ENCODE measurements at regions not wholly inside any gene's neighbourhood (a gene's known extent, or its start where the extent isn't known, plus 50 kb on each side); places are given as distances from the start of the nearest gene placed in this dataset.

DNA sequence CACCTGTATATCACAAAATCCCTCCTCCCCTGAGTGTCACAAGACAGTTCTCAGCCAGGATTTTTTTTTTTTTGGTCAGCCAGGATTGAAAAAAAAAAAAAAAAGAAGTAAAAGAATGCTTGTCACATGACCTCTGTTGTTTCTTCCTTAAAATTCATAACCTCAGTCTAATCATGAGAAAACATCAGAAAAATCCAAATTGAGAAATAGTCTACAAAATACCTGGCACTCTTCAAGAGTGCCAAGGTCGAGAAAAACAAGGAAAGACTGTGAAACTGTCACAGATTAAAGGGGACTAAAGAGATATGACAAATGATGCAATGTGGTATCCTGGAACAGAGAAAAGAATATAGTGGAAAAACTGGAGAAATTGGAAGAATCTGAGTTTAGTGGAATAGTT is 58.5 kb upstream of the SUB1 start:
- TF ChIP-seq SP1 (IDR thresholded peaks at IDR 0.05; ENCODE audit: low read depth) (no peak), EZH2 (IDR thresholded peaks at IDR 0.05) (no peak), ZNF274 (IDR thresholded peaks at IDR 0.05; ENCODE audit: low read depth, low read length) (no peak), RAD21 (IDR thresholded peaks at IDR 0.05; ENCODE audit: low read depth) (no peak), POLR2A (IDR thresholded peaks at IDR 0.05; ENCODE audit: borderline replicate concordance, extremely low read depth, insufficient read depth, insufficient read length) (no peak), EZH2phosphoT487 (IDR thresholded peaks at IDR 0.05; ENCODE audit: borderline replicate concordance) (no peak), SRF (IDR thresholded peaks at IDR 0.05; ENCODE audit: low read depth) (no peak)
- TF ChIP-seq, protein P1, sequence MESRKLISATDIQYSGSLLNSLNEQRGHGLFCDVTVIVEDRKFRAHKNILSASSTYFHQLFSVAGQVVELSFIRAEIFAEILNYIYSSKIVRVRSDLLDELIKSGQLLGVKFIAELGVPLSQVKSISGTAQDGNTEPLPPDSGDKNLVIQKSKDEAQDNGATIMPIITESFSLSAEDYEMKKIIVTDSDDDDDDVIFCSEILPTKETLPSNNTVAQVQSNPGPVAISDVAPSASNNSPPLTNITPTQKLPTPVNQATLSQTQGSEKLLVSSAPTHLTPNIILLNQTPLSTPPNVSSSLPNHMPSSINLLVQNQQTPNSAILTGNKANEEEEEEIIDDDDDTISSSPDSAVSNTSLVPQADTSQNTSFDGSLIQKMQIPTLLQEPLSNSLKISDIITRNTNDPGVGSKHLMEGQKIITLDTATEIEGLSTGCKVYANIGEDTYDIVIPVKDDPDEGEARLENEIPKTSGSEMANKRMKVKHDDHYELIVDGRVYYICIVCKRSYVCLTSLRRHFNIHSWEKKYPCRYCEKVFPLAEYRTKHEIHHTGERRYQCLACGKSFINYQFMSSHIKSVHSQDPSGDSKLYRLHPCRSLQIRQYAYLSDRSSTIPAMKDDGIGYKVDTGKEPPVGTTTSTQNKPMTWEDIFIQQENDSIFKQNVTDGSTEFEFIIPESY (IDR thresholded peaks at IDR 0.05; ENCODE audit: extremely low read depth, insufficient replicate concordance, low read length), result no peak
- TF ChIP-seq, protein P2, sequence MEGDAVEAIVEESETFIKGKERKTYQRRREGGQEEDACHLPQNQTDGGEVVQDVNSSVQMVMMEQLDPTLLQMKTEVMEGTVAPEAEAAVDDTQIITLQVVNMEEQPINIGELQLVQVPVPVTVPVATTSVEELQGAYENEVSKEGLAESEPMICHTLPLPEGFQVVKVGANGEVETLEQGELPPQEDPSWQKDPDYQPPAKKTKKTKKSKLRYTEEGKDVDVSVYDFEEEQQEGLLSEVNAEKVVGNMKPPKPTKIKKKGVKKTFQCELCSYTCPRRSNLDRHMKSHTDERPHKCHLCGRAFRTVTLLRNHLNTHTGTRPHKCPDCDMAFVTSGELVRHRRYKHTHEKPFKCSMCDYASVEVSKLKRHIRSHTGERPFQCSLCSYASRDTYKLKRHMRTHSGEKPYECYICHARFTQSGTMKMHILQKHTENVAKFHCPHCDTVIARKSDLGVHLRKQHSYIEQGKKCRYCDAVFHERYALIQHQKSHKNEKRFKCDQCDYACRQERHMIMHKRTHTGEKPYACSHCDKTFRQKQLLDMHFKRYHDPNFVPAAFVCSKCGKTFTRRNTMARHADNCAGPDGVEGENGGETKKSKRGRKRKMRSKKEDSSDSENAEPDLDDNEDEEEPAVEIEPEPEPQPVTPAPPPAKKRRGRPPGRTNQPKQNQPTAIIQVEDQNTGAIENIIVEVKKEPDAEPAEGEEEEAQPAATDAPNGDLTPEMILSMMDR (IDR thresholded peaks at IDR 0.05 in 2 of 3, conservative IDR thresholded peaks at IDR 0.05 in 1 of 3; ENCODE audit: borderline replicate concordance in 1 of 3, insufficient read depth in 1 of 3, low read depth in 2 of 3, low read length in 2 of 3), result no peak
- TF ChIP-seq, protein P3, sequence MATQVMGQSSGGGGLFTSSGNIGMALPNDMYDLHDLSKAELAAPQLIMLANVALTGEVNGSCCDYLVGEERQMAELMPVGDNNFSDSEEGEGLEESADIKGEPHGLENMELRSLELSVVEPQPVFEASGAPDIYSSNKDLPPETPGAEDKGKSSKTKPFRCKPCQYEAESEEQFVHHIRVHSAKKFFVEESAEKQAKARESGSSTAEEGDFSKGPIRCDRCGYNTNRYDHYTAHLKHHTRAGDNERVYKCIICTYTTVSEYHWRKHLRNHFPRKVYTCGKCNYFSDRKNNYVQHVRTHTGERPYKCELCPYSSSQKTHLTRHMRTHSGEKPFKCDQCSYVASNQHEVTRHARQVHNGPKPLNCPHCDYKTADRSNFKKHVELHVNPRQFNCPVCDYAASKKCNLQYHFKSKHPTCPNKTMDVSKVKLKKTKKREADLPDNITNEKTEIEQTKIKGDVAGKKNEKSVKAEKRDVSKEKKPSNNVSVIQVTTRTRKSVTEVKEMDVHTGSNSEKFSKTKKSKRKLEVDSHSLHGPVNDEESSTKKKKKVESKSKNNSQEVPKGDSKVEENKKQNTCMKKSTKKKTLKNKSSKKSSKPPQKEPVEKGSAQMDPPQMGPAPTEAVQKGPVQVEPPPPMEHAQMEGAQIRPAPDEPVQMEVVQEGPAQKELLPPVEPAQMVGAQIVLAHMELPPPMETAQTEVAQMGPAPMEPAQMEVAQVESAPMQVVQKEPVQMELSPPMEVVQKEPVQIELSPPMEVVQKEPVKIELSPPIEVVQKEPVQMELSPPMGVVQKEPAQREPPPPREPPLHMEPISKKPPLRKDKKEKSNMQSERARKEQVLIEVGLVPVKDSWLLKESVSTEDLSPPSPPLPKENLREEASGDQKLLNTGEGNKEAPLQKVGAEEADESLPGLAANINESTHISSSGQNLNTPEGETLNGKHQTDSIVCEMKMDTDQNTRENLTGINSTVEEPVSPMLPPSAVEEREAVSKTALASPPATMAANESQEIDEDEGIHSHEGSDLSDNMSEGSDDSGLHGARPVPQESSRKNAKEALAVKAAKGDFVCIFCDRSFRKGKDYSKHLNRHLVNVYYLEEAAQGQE (IDR thresholded peaks at IDR 0.05; ENCODE audit: low read depth), result no peak
- TF ChIP-seq, protein P4, sequence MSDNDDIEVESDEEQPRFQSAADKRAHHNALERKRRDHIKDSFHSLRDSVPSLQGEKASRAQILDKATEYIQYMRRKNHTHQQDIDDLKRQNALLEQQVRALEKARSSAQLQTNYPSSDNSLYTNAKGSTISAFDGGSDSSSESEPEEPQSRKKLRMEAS (IDR thresholded peaks at IDR 0.05), result no peak
- TF ChIP-seq, protein P5, sequence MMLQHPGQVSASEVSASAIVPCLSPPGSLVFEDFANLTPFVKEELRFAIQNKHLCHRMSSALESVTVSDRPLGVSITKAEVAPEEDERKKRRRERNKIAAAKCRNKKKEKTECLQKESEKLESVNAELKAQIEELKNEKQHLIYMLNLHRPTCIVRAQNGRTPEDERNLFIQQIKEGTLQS (IDR thresholded peaks at IDR 0.05), result no peak

Measured in HCT116 (cell line).